HG02759 (cell line): ENCODE measurements at regions not wholly inside any gene's neighbourhood (a gene's known extent, or its start where the extent isn't known, plus 50 kb on each side); places are given as distances from the start of the nearest gene placed in this dataset.

ENCODE experiments used
- ATAC-seq: cut with Tn5 transposase; IDR thresholded peaks from one replicate; pipeline ENCODE4 v1.9.1; 2021; ENCODE audit warnings: mild to moderate bottlenecking, moderate library complexity; ENCODE audit not compliant: unreplicated experiment

DNA sequence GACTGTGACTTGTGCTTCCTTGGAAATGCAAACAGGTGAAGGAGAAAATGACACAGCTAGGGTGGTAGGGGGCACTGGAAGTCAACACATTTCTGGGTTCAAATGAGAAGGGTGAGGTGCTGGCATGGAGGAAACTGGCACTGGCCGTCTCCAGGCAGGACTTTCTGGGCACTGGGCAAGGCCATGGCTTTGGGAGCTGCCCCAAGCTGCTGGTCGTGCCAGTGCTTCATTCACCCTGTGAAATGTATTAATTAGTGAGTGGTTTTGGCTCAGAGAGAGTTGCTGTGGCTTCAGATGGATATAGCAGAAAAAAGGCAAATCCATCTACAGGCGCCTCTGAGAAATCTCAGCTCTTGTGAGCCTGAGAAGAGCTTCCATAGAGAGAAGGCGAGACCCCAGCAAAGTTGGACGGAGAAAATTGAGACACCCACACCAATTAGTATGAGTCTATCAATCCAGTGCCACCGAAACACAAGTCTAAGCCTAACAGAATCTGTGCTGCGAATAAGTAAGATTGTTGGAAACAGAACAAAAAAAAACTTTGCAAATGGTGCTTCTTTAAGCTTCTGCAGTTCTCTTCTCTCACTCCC, 202.1 kb upstream of the TNP1 start:
- ATAC-seq, result no peak

GRCh38 chr2:217060951-217061547, 201.2 kb upstream of the TNP1 start:
- no peak for ATAC-seq

DNA sequence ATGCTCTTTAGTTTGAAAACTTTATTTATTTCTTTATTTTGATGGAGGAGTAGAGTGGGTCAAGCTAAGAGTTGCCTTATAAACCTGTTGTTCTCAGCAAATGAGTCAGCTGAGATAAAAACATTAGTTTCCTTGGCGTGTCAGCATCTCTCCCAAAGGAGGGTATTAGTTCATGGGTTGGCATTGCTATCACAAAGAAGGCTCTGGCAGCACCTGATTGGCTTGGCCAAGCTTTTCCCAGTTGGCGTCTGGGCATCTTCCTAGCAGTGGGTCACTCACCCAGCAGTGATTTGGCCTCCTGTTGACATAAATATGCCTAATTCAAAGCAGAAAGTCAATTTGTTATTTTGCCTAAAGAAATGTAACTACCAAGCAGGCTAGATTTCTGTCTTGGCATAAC, 200.7 kb upstream of the TNP1 start:
- ATAC-seq, result no peak

DNA sequence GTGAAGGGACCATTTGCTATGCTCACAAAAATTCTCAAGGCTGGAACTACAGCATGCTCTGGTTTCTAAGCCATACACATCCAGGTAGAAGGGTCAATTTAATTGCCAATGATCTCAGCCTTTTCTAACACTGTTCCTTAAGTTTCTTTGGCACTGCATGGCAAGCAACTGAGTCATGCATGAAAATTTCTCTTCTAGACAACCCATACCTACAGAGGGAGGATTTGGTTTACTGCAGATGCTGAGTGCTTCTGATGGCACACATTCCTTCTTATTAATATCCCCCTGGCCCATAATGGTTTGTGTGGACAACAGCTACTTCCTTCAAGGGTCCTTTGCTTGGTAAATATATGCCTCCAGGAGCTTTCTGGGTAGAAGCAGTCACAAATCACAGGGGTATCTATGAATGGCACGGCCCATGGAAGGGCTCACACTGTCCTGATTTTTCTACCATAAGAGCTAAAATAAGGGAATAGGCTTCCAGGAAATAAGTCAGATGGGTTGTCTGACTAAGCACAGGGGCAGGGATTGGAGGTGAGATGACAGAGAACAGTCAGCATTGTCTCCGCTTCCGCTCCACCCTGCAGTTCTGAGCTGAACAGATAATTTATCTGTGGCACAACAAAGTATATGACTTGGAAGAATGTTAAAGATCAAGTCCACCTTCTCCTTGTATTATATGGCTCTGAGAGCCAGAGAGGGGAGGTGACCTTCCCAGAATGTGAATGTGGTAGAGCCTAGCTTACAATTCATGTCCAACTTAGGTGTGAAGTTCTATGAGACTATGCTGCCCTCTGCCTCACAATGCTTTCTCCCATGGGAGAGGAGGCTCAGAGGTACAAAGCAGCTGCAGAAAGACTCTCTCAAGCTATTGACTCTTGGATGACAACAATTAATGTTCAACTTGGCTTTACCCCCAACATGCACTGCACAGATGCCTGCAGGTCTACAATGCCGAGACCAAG, 199.2 kb upstream of the TNP1 start:
- ATAC-seq, result no peak

DNA sequence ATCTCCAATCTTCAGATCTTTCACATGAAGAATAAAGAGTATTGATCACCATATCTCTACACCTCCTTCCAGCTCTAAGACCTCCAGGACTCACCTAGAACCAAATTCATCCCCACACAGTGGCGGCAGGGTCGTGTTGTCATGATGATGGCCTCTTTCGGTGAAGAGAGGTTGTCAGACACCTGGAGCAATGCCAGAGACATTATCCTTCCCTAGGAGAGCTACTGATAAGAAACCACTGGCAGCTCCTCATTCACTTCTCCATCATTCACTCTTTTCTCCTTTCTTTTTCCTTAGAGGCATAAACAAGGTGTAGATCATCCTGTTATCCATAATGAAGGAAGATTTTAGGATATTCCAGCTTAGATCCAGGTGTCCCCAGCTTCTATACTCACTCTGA, 197.9 kb upstream of the TNP1 start:
- no peak for ATAC-seq

- ATAC-seq, result no peak
Observed at GRCh38 chr2:217055624-217056023, 195.8 kb upstream of the TNP1 start.

DNA sequence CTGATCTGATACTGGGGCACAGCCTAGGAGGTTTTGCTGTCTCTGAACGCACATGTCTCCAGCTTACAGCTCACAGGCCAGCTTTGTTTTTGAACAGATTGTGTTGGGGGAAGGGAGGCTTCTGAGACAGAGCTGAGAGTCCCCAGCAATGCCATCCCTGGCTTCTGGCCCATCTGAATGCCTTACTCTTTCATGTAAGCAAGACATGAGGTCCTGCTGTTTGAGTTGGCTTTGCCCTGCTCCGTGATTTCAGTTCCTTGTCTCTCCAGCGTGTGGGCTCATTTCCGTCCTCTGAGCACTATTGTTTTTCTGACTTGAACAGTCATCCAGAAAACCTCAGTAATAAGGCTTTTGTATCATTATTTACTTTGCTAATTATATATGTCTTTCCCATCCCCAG, 194.9 kb upstream of the TNP1 start:
- ATAC-seq, result no peak

GRCh38 chr2:217052856-217053577, 193.2 kb upstream of the TNP1 start:
- ATAC-seq, result no peak

GRCh38 chr2:217051416-217051815, 191.6 kb upstream of the TNP1 start:
- no peak for ATAC-seq

GRCh38 chr2:217049956-217050355, 190.1 kb upstream of the TNP1 start:
- no peak for ATAC-seq

DNA sequence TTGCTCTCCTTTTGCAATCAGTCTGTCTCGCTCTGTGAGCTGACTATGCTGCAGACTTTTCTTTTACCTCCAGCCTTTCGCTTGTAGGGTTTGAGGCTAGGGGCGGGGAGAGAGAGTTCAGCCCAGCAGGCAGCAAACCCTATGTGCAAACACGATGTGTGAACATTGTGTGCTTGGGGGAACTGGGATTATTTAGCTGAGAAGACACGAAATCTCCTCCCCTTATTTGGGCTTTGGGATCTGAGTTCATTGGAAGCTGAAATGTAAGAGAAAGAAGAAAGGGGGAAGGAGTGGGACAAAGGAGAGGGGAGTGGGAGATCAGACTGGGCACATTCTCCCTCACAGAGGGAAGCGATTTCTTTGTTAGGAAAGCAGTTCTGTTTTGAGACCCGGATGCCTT, 189.6 kb upstream of the TNP1 start:
- no peak for ATAC-seq

DNA sequence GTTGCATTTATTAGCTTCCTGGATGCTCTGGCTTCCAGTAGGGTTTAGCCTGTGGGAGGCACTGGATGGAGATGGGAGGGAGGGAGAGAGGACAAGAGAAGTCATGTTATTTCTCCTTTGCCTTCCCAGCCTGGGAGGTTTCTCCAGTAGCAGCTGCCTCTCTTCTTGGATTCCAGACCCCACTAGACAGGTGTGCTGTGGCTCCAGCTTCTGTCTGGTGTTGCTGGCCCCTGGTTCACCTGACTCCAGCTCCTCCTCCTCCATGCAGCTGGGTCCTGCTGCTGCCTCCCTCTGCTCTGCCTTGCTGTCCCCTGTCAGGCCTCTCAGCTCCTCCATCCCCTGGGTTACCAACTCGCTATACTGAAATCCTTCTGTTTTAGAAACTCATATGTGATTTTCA, 188.9 kb upstream of the TNP1 start:
- no peak for ATAC-seq

DNA sequence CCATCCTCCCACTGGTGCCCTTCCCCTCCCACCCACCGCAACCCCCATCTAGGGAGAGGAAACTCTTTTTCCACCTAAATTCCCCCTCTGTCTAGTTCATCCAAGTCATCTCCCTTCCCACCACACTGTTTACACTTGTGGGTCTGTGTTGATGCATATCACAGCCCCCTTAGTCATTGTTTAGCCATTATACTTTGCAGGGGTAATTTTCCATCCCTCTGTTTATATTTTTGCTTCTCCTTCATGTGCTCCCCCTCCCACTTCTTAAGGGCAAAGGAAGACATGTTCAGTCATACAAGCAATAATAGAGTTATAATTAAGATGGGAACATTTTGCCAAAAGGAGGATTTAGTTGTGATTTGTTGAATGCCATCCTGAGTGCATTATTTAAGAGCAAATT, 187.8 kb upstream of the TNP1 start:
- no peak for ATAC-seq

DNA sequence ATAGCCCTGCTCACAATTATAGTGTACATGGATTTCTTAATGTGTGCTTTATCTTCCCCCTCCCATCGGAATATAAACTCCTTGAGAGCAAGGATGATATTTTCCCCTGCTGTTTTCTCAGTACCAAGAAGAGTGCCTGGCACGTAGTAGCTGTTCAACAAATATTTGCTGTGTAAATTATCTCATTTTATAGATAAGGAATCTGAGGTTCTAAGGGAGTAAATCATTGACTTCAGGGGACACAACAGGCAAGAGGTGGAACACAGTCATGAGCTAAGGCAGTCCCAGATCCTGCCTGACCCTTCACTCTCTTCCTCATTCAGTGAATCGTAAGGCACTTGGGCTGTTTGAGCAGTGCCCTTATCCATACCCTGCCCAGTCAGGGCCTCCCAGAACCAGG, 187.3 kb upstream of the TNP1 start:
- ATAC-seq, result no peak

DNA sequence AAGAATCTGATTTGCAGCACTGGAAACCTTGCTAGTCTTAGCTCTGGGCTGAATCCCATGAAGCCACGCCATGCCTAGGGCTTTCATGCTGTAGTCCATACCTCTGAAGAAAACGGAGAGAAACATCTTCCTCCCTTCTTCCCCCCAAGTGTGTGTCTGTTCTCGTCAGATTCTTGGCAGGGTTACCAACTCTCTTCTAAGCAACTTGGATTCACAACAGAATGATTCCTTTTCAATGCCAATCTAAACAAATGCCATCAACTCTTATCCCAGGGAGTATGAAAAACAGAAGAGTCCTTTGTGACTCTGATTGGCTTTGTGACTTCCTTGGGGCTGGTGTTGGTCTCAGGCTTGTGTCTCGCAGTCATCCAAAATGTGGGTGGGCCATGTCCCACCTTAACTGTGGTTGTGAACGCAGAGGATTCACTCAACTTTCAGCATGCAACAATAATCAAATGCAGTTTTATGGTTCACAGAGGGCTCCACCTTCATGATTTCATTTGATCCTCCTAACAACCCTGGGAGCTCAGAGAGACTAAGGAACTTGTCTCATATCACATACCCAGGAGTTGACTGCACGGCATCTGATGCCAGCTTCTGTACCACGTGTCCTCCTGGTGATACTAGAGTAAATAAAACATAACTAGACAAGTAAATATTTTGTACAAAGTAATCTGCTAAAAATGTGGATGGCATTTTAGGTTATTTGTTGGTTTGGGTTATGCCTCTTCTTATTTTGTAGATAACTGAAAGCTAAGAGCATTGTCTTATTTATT, 186.0 kb upstream of the TNP1 start:
- ATAC-seq, result no peak

- no peak for ATAC-seq
Observed at GRCh38 chr2:217040099-217040498, 180.2 kb upstream of the TNP1 start.

DNA sequence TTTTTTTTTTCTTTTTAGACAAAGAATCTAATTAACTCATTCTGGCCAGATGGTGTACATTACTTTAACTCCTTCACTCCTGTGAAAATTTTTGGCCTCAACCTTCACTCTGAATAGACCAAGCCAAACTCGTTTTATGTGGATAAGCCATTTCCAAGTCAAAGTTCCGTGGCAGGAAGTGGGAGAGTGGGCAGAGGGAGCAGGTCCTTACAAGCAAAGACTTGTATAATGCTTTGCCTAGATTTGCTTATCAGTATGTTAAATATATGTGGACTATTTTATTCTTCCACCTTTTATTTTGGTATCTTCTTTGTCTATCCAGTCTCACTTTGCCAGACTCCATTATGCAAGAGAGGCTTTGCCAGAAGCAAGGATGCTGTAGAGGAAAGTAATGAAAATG, 178.1 kb upstream of the TNP1 start:
- no peak for ATAC-seq

GRCh38 chr2:217037353-217037752, 177.5 kb upstream of the TNP1 start:
- no peak for ATAC-seq

GRCh38 chr2:217035967-217036366, 176.1 kb upstream of the TNP1 start:
- no peak for ATAC-seq

GRCh38 chr2:217033186-217033585, 173.3 kb upstream of the TNP1 start:
- ATAC-seq, result no peak

DNA sequence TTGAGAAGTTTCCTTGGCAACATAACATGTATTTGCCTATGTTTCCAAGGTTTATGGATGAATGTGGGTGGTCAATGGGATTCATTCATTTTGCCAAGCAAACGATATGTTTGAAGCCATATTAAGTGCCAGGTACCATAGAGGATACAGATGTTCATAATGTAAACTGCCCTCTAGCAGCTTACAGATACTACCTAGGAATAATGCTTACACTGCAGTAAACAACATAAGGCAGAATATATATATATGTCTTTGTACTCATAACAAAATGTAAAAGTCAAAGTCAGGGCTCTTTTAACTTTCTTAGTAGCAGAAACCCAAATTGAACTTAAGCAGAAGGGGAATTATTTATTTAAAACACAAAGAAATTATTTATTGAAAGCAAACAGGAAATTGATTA, 171.6 kb upstream of the TNP1 start:
- ATAC-seq, result no peak
